A673 (cell line): ENCODE measurements at regions not wholly inside any gene's neighbourhood (a gene's known extent, or its start where the extent isn't known, plus 50 kb on each side); places are given as distances from the start of the nearest gene placed in this dataset.

ENCODE experiments used
- CTCF ChIP-seq: fragments of 300-800, 200-600 bp; sonication (generic); conservative IDR thresholded peaks from 2 replicates; pipeline ENCODE4 v1.5.1; 2017; ENCODE audit warnings: low read depth, mild to moderate bottlenecking, antibody characterized with exemption, low read length, moderate library complexity, mixed read lengths
- EZH2 ChIP-seq: fragments of 200-600 bp; sonication (generic); IDR thresholded peaks from 2 replicates; pipeline ENCODE4 v1.6.1; 2017; ENCODE audit warnings: borderline replicate concordance, low read depth, mild to moderate bottlenecking, mixed read lengths, antibody characterized with exemption, low read length; ENCODE audit not compliant: poor library complexity, severe bottlenecking

GRCh38 chr15:36008719-36009118 is 462.8 kb upstream of the DPH6 start:
- TF ChIP-seq CTCF (no peak), EZH2 (no peak)
